ENCODE measurements at regions not wholly inside any gene's neighbourhood (a gene's known extent, or its start where the extent isn't known, plus 50 kb on each side); places are given as distances from the start of the nearest gene placed in this dataset.

DNA sequence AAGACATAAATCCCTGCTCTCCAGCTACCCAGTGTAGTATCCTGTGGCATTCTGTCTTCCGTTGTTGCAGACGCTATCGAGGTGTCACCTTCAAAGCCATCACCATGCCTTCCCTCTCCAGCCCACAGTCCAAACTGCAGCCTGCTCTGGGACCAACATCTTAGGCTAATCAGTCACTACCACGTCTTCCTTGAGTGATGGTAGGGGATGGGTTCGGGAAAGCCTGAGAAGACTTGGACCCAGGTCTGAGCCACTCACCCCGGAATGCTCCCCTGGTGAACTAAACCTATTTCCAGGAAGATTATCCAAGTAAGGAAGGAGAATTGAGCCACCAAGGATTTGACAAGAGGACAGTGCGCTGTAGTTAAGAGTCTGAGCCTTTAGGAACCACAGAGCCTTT is 52.9 kb upstream of the IRX1 start:
- no peak for DNase-seq (ENCODE audit: low spot score)
- Mint-ChIP-seq H3K9me3 (peaks cover 8% of the 10 kb centered on the region), H3K4me3 (ENCODE audit: low read depth) (no peak overlapping the region), H3K4me1 (ENCODE audit: low read depth) (no peaks in the 10 kb centered on the region), H3K36me3 (ENCODE audit: low read depth) (no peaks in the 10 kb centered on the region), H3K27me3 (ENCODE audit: low read depth) (no peaks in the 10 kb centered on the region), H3K27ac (no peak overlapping the region)
- intact Hi-C loops (cut with micrococcal nuclease) = no loop called here

DNA sequence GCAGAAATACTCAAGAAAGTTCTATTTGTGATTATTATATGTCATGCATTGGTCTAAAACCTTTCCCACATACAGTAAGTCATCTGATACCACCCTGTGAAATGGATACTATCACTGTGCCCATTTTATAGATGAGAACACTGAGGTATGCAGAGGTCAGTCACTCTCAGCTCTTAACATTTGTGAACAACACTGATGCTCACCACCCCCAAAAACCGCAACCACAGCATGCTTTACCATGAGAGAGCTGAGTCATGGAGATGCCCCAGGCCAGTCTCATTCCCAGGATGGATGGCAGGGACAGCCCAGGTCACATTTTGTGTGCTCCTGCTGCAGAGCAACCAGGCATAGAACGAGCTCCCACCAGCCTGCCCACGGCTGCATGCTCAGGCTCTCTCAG is 53.5 kb upstream of the IRX1 start:
- H3K4me1 Mint-ChIP-seq (ENCODE audit: low read depth) = no peaks in the 10 kb centered on the region
- H3K9me3 Mint-ChIP-seq = peaks cover 12% of the 10 kb centered on the region
- H3K4me3 Mint-ChIP-seq (ENCODE audit: low read depth) = no peak overlapping the region
- DNase-seq (ENCODE audit: low spot score) = no peak
- H3K27me3 Mint-ChIP-seq (ENCODE audit: low read depth) = no peaks in the 10 kb centered on the region
- intact Hi-C loops (cut with micrococcal nuclease) = no loop called here
- H3K27ac Mint-ChIP-seq = no peak overlapping the region
- no peaks in the 10 kb centered on the region for H3K36me3 Mint-ChIP-seq (ENCODE audit: low read depth)

DNA sequence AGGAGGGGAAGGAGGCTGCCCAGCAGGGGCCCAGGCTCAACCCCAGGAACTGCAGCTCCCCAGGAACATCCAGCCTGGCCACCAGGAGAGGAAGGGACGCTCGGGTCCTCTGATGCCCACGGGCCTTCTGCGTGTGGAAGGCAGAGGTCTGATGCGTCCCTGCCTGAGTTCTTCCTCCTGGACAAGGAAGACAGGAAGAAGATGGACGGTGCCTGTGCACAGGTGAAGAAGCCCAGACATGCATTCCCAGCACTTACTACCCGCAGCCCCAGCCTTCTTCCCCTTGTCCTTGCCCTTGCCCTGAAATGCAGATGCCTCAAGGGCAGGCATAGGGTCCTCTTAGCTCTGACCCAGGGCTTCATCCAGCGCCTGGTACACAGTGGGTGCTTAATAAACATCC is 56.7 kb upstream of the IRX1 start:
- H3K27me3 Mint-ChIP-seq (ENCODE audit: low read depth) = no peaks in the 10 kb centered on the region
- intact Hi-C loops (cut with micrococcal nuclease) = no loop called here
- H3K4me3 Mint-ChIP-seq (ENCODE audit: low read depth) = no peak overlapping the region
- H3K36me3 Mint-ChIP-seq (ENCODE audit: low read depth) = no peaks in the 10 kb centered on the region
- no peak for DNase-seq (ENCODE audit: low spot score)
- H3K4me1 Mint-ChIP-seq (ENCODE audit: low read depth) = no peaks in the 10 kb centered on the region
- peaks cover 17% of the 10 kb centered on the region for H3K9me3 Mint-ChIP-seq
- no peak overlapping the region for H3K27ac Mint-ChIP-seq

DNA sequence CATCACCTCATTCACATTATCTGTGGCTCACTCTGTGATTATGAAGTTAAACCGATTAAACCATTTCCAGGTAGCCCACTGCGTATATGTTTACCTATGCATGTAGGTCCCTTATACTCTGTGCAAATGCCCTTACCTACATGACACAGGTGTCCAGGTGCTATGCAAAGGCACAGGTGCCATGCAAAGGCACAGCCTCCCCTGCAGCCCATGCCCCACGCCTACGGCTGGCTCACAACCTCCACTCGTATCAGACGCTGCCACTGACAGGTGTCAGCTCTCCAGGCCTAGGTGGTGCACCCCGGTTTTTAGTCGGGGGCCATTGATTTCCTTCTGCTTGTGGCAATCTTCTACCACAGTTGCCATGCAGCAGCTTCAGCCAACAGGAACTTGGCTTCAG is 57.7 kb upstream of the IRX1 start:
- intact Hi-C loops (cut with micrococcal nuclease) = no loop called here
- Mint-ChIP-seq H3K4me3 (ENCODE audit: low read depth) (no peak overlapping the region), H3K27ac (no peak overlapping the region), H3K9me3 (peaks cover 21% of the 10 kb centered on the region), H3K4me1 (ENCODE audit: low read depth) (no peaks in the 10 kb centered on the region), H3K36me3 (ENCODE audit: low read depth) (no peaks in the 10 kb centered on the region), H3K27me3 (ENCODE audit: low read depth) (no peaks in the 10 kb centered on the region)
- no peak for DNase-seq (ENCODE audit: low spot score)

DNA sequence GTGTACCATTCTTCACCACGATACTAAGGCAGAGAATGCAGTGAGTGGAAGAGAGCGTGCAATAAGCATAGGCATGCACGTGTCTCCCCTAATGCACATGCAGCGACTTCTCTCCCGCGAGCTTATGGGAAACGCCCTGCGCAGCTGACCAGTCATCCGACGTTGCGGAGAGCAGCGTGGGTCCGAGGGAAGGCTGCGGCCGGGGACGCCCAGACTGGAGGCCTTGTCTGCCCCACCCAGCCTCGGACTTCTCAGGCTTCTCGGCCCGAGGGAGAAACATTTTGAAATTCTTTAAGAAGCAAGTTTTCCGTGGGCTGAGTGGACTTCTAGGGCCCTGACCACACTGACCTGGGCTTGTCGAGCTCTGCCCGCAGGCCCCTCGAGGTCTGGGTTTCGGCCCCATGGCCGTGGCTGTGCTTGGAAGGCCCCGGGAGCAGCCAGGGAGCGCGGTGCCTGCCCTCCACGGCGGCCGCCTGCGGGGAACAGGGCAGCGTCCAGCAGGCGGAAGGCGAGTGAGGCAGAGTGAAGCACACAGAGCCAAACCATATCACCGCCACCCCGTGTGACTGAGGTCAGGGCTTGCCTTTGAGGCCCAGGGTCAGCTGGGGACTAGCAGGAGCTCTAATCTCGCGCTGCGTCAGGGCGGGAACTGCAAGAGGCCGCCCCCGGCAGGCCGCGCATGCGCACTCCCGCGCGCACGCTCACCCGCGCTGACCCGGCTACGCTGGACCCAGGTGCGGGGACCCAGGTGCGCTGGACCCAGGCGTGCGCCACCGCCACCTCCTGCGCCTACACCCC is 60.0 kb upstream of the IRX1 start:
- no peaks in the 10 kb centered on the region for H3K4me1 Mint-ChIP-seq (ENCODE audit: low read depth)
- peaks cover 22% of the 10 kb centered on the region for H3K9me3 Mint-ChIP-seq
- no peak for DNase-seq (ENCODE audit: low spot score)
- H3K36me3 Mint-ChIP-seq (ENCODE audit: low read depth) = no peaks in the 10 kb centered on the region
- intact Hi-C loops (cut with micrococcal nuclease) = no loop called here
- H3K27me3 Mint-ChIP-seq (ENCODE audit: low read depth) = no peaks in the 10 kb centered on the region
- no peak overlapping the region for H3K4me3 Mint-ChIP-seq (ENCODE audit: low read depth)
- H3K27ac Mint-ChIP-seq = no peak overlapping the region

DNA sequence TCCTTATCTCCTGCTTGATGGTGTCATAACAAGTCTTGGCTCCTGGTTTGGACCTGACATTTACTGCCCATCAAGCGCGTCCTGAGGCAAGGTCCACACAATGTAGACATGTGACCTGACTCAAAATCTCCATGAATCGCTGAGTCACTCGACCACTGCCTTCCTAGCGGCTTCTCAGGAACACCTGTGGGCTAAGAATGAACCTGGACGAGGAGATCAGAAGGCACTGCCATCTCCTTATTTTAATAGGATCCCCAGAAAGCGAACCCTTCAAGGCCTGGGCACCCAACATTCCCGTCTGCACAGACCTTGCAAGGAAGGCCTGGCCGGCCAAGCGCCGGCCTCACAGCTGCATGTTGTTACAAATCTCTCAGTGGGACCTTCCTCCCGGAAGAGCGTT is 60.6 kb upstream of the IRX1 start:
- H3K4me3 Mint-ChIP-seq (ENCODE audit: low read depth) = no peak overlapping the region

DNA sequence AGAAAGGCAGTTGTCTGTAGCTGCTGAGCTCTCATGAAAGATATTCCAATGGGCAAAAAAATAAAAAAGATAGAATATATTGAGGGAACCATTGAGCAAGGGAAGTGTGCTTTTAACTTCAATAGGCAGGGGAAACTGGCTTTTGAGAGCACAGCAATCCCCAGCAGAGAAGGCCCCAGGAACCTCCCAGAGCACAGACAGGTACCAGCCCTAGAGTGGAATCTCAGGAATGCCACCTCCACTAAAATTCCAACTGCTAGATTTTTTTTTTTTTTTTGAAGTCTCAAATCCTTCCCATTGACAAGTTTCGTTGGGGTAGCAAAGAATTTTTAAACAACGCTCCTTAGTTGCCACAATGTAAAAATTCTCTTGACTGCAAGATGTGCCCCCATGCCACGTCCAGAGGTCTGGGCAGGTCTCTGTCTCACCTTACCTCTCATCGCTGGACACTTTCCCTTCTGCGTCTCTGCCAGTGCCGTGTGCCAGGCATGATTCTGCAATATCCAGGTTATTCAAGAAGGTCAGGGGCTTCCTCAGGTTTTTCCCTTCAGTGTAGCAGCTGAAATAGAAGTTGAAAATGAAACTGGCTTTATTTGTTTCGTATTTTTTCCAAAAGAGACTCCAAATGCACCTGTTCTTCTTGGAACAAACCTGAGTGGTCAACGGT is 64.2 kb upstream of the IRX1 start:
- no peaks in the 10 kb centered on the region for H3K4me1 Mint-ChIP-seq (ENCODE audit: low read depth)
- no peak for DNase-seq (ENCODE audit: low spot score)
- H3K27ac Mint-ChIP-seq = no peak overlapping the region
- no peaks in the 10 kb centered on the region for H3K27me3 Mint-ChIP-seq (ENCODE audit: low read depth)
- H3K9me3 Mint-ChIP-seq = peaks cover 27% of the 10 kb centered on the region
- no peak overlapping the region for H3K4me3 Mint-ChIP-seq (ENCODE audit: low read depth)
- intact Hi-C loops (cut with micrococcal nuclease) = no loop called here
- no peaks in the 10 kb centered on the region for H3K36me3 Mint-ChIP-seq (ENCODE audit: low read depth)

More for the DNA sequence above, 60.6 kb upstream of the IRX1 start:
- peaks cover 26% of the 10 kb centered on the region for H3K9me3 Mint-ChIP-seq
- H3K4me1 Mint-ChIP-seq (ENCODE audit: low read depth) = no peaks in the 10 kb centered on the region
- H3K36me3 Mint-ChIP-seq (ENCODE audit: low read depth) = no peaks in the 10 kb centered on the region
- no peak overlapping the region for H3K27ac Mint-ChIP-seq
- no peaks in the 10 kb centered on the region for H3K27me3 Mint-ChIP-seq (ENCODE audit: low read depth)
- intact Hi-C loops (cut with micrococcal nuclease) = no loop called here
- no peak for DNase-seq (ENCODE audit: low spot score)

DNA sequence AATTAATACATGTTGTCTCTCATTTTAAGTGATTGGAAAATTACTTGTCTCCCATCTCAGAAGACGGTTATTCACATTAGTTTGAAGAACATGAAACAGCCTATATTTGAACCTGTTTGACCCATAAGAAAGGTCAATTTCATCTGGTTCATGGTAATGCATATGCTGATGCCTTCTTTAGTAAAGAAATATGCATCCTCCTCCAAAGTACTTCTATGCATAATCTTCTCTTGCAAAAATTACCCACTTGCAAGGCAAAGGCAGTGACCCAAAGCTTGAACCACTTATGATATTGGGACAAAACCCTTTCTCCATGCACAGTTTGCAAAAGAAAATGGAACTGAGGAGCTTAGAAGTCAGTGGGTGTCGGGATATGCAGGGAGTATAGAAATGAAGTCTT is 65.4 kb upstream of the IRX1 start:
- no peak overlapping the region for H3K27ac Mint-ChIP-seq
- H3K27me3 Mint-ChIP-seq (ENCODE audit: low read depth) = no peaks in the 10 kb centered on the region
- no peak overlapping the region for H3K4me3 Mint-ChIP-seq (ENCODE audit: low read depth)
- peaks cover 34% of the 10 kb centered on the region for H3K9me3 Mint-ChIP-seq
- no peaks in the 10 kb centered on the region for H3K4me1 Mint-ChIP-seq (ENCODE audit: low read depth)
- intact Hi-C loops (cut with micrococcal nuclease) = no loop called here
- H3K36me3 Mint-ChIP-seq (ENCODE audit: low read depth) = no peaks in the 10 kb centered on the region
- DNase-seq (ENCODE audit: low spot score) = no peak

DNA sequence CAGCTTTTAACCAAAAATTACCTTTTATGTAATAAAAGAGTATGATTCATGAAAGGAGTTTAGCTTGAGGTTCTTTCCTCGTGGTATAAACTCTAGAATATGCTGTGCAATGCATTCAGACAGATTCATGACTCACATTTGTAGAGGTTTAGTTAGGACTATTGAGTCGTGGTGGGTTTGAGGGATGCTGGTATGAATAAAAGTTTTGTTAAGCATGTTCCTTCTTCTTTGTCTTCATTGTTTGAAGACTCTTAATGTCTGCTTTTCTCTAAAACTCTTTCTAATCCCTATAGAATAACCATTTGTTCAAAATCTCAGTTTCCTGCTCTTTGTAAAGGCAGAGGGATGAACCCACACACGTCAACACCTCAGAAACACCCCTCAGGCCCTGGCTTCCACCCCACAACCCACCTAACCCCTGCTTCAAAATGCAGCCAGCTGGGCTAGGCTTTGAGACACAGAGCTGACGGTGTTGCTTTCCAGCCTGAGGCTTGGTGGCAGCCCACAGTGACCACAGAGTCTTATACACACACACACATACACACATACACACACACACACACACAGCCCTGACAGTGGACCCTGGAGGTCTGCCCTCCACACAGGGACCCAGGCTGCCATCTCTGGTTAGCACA is 69.0 kb upstream of the IRX1 start:
- H3K9me3 Mint-ChIP-seq = peaks cover 36% of the 10 kb centered on the region
- no peaks in the 10 kb centered on the region for H3K4me1 Mint-ChIP-seq (ENCODE audit: low read depth)
- intact Hi-C loops (cut with micrococcal nuclease) = no loop called here
- H3K27ac Mint-ChIP-seq = no peak overlapping the region
- no peak for DNase-seq (ENCODE audit: low spot score)
- no peaks in the 10 kb centered on the region for H3K27me3 Mint-ChIP-seq (ENCODE audit: low read depth)
- no peak overlapping the region for H3K4me3 Mint-ChIP-seq (ENCODE audit: low read depth)
- no peaks in the 10 kb centered on the region for H3K36me3 Mint-ChIP-seq (ENCODE audit: low read depth)

DNA sequence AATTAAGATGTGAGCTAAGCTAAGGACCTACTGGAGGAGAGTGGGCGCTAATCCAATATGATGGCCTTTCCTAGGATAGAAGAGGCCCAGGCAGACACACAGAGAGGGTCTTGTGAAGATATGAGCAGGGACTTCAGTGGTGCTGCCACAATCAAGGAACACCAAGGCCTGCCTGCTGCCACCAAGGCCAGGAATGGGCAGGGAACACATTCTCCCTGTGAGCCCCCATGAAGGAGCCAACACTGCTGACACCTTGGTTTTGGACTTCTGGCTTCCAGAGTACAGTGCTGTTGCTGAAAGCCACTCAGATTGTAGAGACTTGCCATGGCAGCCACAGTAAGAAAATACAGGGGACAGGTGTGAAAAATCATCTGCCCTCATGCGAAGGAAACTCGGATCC is 73.1 kb upstream of the IRX1 start:
- no peak for DNase-seq (ENCODE audit: low spot score)
- H3K9me3 Mint-ChIP-seq = peaks cover 34% of the 10 kb centered on the region
- H3K4me1 Mint-ChIP-seq (ENCODE audit: low read depth) = no peaks in the 10 kb centered on the region
- intact Hi-C loops (cut with micrococcal nuclease) = no loop called here
- no peak overlapping the region for H3K4me3 Mint-ChIP-seq (ENCODE audit: low read depth)
- H3K36me3 Mint-ChIP-seq (ENCODE audit: low read depth) = no peaks in the 10 kb centered on the region
- no peaks in the 10 kb centered on the region for H3K27me3 Mint-ChIP-seq (ENCODE audit: low read depth)
- no peak overlapping the region for H3K27ac Mint-ChIP-seq

DNA sequence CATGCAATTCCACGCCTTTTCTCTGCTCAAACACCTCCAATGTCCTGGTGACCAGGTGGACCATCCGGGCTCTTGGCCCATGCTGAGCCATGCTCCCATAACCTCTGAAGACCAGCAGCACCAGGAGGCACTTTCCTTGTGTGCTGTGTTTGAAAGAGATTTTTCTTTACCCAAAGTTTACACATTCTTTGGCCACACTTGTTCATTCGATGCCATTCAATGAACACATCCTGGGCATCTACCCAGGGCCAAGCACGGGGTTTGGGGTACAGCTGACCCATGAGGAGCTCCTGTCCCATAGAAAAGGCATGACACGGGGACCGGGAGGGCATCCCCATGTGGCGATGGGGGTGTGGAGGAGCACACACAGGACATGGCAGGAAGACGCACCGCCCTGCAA is 77.1 kb upstream of the IRX1 start:
- H3K4me3 Mint-ChIP-seq (ENCODE audit: low read depth) = no peak overlapping the region
- intact Hi-C loops (cut with micrococcal nuclease) = no loop called here
- H3K9me3 Mint-ChIP-seq = peaks cover 8% of the 10 kb centered on the region
- no peak for DNase-seq (ENCODE audit: low spot score)
- no peaks in the 10 kb centered on the region for H3K36me3 Mint-ChIP-seq (ENCODE audit: low read depth)
- H3K27ac Mint-ChIP-seq = no peak overlapping the region
- no peaks in the 10 kb centered on the region for H3K4me1 Mint-ChIP-seq (ENCODE audit: low read depth)
- no peaks in the 10 kb centered on the region for H3K27me3 Mint-ChIP-seq (ENCODE audit: low read depth)

DNA sequence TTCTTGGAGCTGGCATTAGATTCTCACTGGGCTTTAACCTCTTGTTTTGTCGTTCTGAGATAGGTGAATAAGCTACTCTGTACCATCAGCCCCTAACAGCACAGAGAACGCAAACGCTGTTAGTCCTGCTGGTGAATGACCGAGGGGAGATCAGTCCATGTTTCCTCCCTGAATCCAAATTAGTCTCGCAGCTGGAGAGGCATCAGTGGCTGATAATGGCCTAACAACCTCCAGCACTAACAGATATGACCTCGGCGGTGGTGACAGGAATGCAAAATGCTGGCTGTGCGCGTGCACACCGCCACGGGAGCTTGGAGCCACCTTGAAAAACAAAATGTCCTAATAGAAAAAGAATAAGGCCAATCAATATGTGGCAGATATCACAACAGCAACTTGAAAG is 77.6 kb upstream of the IRX1 start:
- intact Hi-C loops (cut with micrococcal nuclease) = no loop called here
- Mint-ChIP-seq H3K4me3 (ENCODE audit: low read depth) (no peak overlapping the region), H3K27me3 (ENCODE audit: low read depth) (no peaks in the 10 kb centered on the region), H3K9me3 (peaks cover 9% of the 10 kb centered on the region), H3K36me3 (ENCODE audit: low read depth) (no peaks in the 10 kb centered on the region), H3K27ac (no peak overlapping the region), H3K4me1 (ENCODE audit: low read depth) (no peaks in the 10 kb centered on the region)
- DNase-seq (ENCODE audit: low spot score) = no peak

DNA sequence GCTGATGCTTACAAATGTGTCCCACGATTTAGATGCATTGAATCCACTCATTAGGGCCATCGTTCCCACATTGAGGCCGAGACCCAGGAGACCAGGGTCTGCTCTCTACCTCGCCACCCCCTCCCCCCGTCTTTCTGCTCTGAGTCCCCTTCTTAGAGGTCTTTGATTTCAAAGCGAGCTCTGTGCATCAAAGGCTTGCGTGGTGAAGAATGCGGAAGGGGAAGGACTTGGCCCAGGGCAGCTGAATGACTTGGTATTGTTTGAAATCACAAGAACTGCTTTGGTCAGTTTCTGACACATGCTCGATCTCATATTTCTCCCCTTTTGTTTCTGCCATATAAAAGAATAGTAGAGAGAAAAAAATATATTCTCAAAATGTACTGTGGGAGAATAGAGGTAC is 78.3 kb upstream of the IRX1 start:
- H3K27ac Mint-ChIP-seq = no peak overlapping the region
- H3K4me3 Mint-ChIP-seq (ENCODE audit: low read depth) = no peak overlapping the region
- H3K27me3 Mint-ChIP-seq (ENCODE audit: low read depth) = no peaks in the 10 kb centered on the region
- H3K9me3 Mint-ChIP-seq = peaks cover 16% of the 10 kb centered on the region
- H3K4me1 Mint-ChIP-seq (ENCODE audit: low read depth) = no peaks in the 10 kb centered on the region
- intact Hi-C loops (cut with micrococcal nuclease) = no loop called here
- no peak for DNase-seq (ENCODE audit: low spot score)
- H3K36me3 Mint-ChIP-seq (ENCODE audit: low read depth) = no peaks in the 10 kb centered on the region
